ENCODE measurements at regions not wholly inside any gene's neighbourhood (a gene's known extent, or its start where the extent isn't known, plus 50 kb on each side); places are given as distances from the start of the nearest gene placed in this dataset.
A peak's percentile ranks its signal among the peaks of the same experiment; 100 is the strongest.

- no peaks in the 10 kb centered on the region for H3K36me3 ChIP-seq (ENCODE audit: insufficient read depth, low read depth, low read length)
- 0 out of 2 replicates have a peak, but pooled peaks cover 4% of the 10 kb centered on the region for H3K4me1 ChIP-seq (ENCODE audit: insufficient read depth, low read length)
- no peak overlapping the region for H3K9ac ChIP-seq (ENCODE audit: low read depth, low read length)
- H3K4me3 ChIP-seq (ENCODE audit: low read length), result no peak overlapping the region
- H3K27ac ChIP-seq (ENCODE audit: low read length), result no peak overlapping the region
- peaks cover 5% of the 10 kb centered on the region; the same call in 1 of the 2 replicates for H3K9me3 ChIP-seq (ENCODE audit: insufficient read depth, low read depth, low read length)
- no peaks in the 10 kb centered on the region for H3K27me3 ChIP-seq (ENCODE audit: insufficient read depth, low read length)
Measured at GRCh38 chr6:71126506-71126905, 162.1 kb upstream of the OGFRL1 start.

- H3K9ac ChIP-seq (ENCODE audit: low read depth, low read length), result no peak overlapping the region
- no peaks in the 10 kb centered on the region for H3K27me3 ChIP-seq (ENCODE audit: insufficient read depth, low read length)
- H3K4me3 ChIP-seq (ENCODE audit: low read length), result no peak overlapping the region
- no peaks in the 10 kb centered on the region for H3K36me3 ChIP-seq (ENCODE audit: insufficient read depth, low read depth, low read length)
- H3K4me1 ChIP-seq (ENCODE audit: insufficient read depth, low read length), result 0 out of 2 replicates have a peak, but pooled peaks cover 4% of the 10 kb centered on the region
- no peak overlapping the region for H3K27ac ChIP-seq (ENCODE audit: low read length)
- peaks cover 5% of the 10 kb centered on the region; the same call in 1 of the 2 replicates for H3K9me3 ChIP-seq (ENCODE audit: insufficient read depth, low read depth, low read length)
Measured at GRCh38 chr6:71127374-71127773, 161.2 kb upstream of the OGFRL1 start.

GRCh38 chr6:71130277-71130676, 158.3 kb upstream of the OGFRL1 start:
- H3K4me1 ChIP-seq (ENCODE audit: insufficient read depth, low read length), result 0 out of 2 replicates have a peak, but pooled peaks cover 4% of the 10 kb centered on the region
- no peaks in the 10 kb centered on the region for H3K36me3 ChIP-seq (ENCODE audit: insufficient read depth, low read depth, low read length)
- no peak overlapping the region for H3K4me3 ChIP-seq (ENCODE audit: low read length)
- H3K27me3 ChIP-seq (ENCODE audit: insufficient read depth, low read length), result no peaks in the 10 kb centered on the region
- H3K27ac ChIP-seq (ENCODE audit: low read length), result no peak overlapping the region
- no peak overlapping the region for H3K9ac ChIP-seq (ENCODE audit: low read depth, low read length)
- H3K9me3 ChIP-seq (ENCODE audit: insufficient read depth, low read depth, low read length), result peaks cover 5% of the 10 kb centered on the region; the same call in 1 of the 2 replicates

GRCh38 chr6:71134929-71135642, 153.5 kb upstream of the OGFRL1 start:
- Histone ChIP-seq H3K36me3 (ENCODE audit: insufficient read depth, low read depth, low read length) (no peaks in the 10 kb centered on the region), H3K9ac (ENCODE audit: low read depth, low read length) (no peak overlapping the region), H3K27ac (ENCODE audit: low read length) (no peak overlapping the region), H3K4me3 (ENCODE audit: low read length) (no peak overlapping the region), H3K27me3 (ENCODE audit: insufficient read depth, low read length) (no peaks in the 10 kb centered on the region), H3K4me1 (ENCODE audit: insufficient read depth, low read length) (no peaks in the 10 kb centered on the region), H3K9me3 (ENCODE audit: insufficient read depth, low read depth, low read length) (no peaks in the 10 kb centered on the region)

- no peaks in the 10 kb centered on the region for H3K36me3 ChIP-seq (ENCODE audit: insufficient read depth, low read depth, low read length)
- H3K4me1 ChIP-seq (ENCODE audit: insufficient read depth, low read length), result no peaks in the 10 kb centered on the region
- no peak overlapping the region for H3K9ac ChIP-seq (ENCODE audit: low read depth, low read length)
- no peak overlapping the region for H3K4me3 ChIP-seq (ENCODE audit: low read length)
- H3K27ac ChIP-seq (ENCODE audit: low read length), result no peak overlapping the region
- H3K9me3 ChIP-seq (ENCODE audit: insufficient read depth, low read depth, low read length), result no peaks in the 10 kb centered on the region
- H3K27me3 ChIP-seq (ENCODE audit: insufficient read depth, low read length), result no peaks in the 10 kb centered on the region
Measured at GRCh38 chr6:71137973-71138372, 150.6 kb upstream of the OGFRL1 start.

GRCh38 chr6:71138376-71138775, 150.2 kb upstream of the OGFRL1 start:
- no peak overlapping the region for H3K4me3 ChIP-seq (ENCODE audit: low read length)
- no peak overlapping the region for H3K27ac ChIP-seq (ENCODE audit: low read length)

GRCh38 chr6:71139249-71139648, 149.4 kb upstream of the OGFRL1 start:
- Histone ChIP-seq H3K4me1 (ENCODE audit: insufficient read depth, low read length) (no peaks in the 10 kb centered on the region), H3K4me3 (ENCODE audit: low read length) (no peak overlapping the region)

More at GRCh38 chr6:71138376-71138775, 150.2 kb upstream of the OGFRL1 start:
- no peaks in the 10 kb centered on the region for H3K4me1 ChIP-seq (ENCODE audit: insufficient read depth, low read length)
- H3K9me3 ChIP-seq (ENCODE audit: insufficient read depth, low read depth, low read length), result no peaks in the 10 kb centered on the region
- H3K27me3 ChIP-seq (ENCODE audit: insufficient read depth, low read length), result no peaks in the 10 kb centered on the region
- no peak overlapping the region for H3K9ac ChIP-seq (ENCODE audit: low read depth, low read length)
- H3K36me3 ChIP-seq (ENCODE audit: insufficient read depth, low read depth, low read length), result no peaks in the 10 kb centered on the region

GRCh38 chr6:71153755-71154325, 134.8 kb upstream of the OGFRL1 start:
- no peak overlapping the region for H3K9ac ChIP-seq (ENCODE audit: low read depth, low read length)
- H3K27ac ChIP-seq (ENCODE audit: low read length), result no peak overlapping the region

More at GRCh38 chr6:71139249-71139648, 149.4 kb upstream of the OGFRL1 start:
- Histone ChIP-seq H3K27me3 (ENCODE audit: insufficient read depth, low read length) (no peaks in the 10 kb centered on the region), H3K9ac (ENCODE audit: low read depth, low read length) (no peak overlapping the region), H3K36me3 (ENCODE audit: insufficient read depth, low read depth, low read length) (no peaks in the 10 kb centered on the region), H3K9me3 (ENCODE audit: insufficient read depth, low read depth, low read length) (no peaks in the 10 kb centered on the region), H3K27ac (ENCODE audit: low read length) (no peak overlapping the region)

GRCh38 chr6:71157345-71157744, 131.3 kb upstream of the OGFRL1 start:
- no peaks in the 10 kb centered on the region for H3K9me3 ChIP-seq (ENCODE audit: insufficient read depth, low read depth, low read length)
- peak overlapping the region; percentile 42; the same call in 1 of the 2 replicates for H3K9ac ChIP-seq (ENCODE audit: low read depth, low read length)
- H3K4me1 ChIP-seq (ENCODE audit: insufficient read depth, low read length), result peaks cover 34% of the 10 kb centered on the region
- no peaks in the 10 kb centered on the region for H3K36me3 ChIP-seq (ENCODE audit: insufficient read depth, low read depth, low read length)
- no peak overlapping the region for H3K27ac ChIP-seq (ENCODE audit: low read length)
- no peak overlapping the region for H3K4me3 ChIP-seq (ENCODE audit: low read length)
- H3K27me3 ChIP-seq (ENCODE audit: insufficient read depth, low read length), result no peaks in the 10 kb centered on the region

More at GRCh38 chr6:71153755-71154325, 134.8 kb upstream of the OGFRL1 start:
- H3K27me3 ChIP-seq (ENCODE audit: insufficient read depth, low read length), result no peaks in the 10 kb centered on the region
- no peaks in the 10 kb centered on the region for H3K9me3 ChIP-seq (ENCODE audit: insufficient read depth, low read depth, low read length)
- no peaks in the 10 kb centered on the region for H3K36me3 ChIP-seq (ENCODE audit: insufficient read depth, low read depth, low read length)
- peaks cover 31% of the 10 kb centered on the region for H3K4me1 ChIP-seq (ENCODE audit: insufficient read depth, low read length)
- H3K4me3 ChIP-seq (ENCODE audit: low read length), result 0 out of 2 replicates have a peak overlapping the region, but pooled peaks have one; percentile 1

GRCh38 chr6:71164890-71165289, 123.7 kb upstream of the OGFRL1 start:
- Histone ChIP-seq H3K4me3 (ENCODE audit: low read length) (no peak overlapping the region), H3K4me1 (ENCODE audit: insufficient read depth, low read length) (no peaks in the 10 kb centered on the region), H3K36me3 (ENCODE audit: insufficient read depth, low read depth, low read length) (no peaks in the 10 kb centered on the region), H3K9me3 (ENCODE audit: insufficient read depth, low read depth, low read length) (no peaks in the 10 kb centered on the region), H3K27me3 (ENCODE audit: insufficient read depth, low read length) (no peaks in the 10 kb centered on the region), H3K27ac (ENCODE audit: low read length) (no peak overlapping the region), H3K9ac (ENCODE audit: low read depth, low read length) (no peak overlapping the region)

- Histone ChIP-seq H3K4me1 (ENCODE audit: insufficient read depth, low read length) (no peaks in the 10 kb centered on the region), H3K27me3 (ENCODE audit: insufficient read depth, low read length) (no peaks in the 10 kb centered on the region), H3K36me3 (ENCODE audit: insufficient read depth, low read depth, low read length) (no peaks in the 10 kb centered on the region)
Measured at GRCh38 chr6:71168233-71168765, 120.3 kb upstream of the OGFRL1 start.

More at GRCh38 chr6:71168233-71168765, 120.3 kb upstream of the OGFRL1 start:
- H3K27ac ChIP-seq (ENCODE audit: low read length), result no peak overlapping the region
- H3K9ac ChIP-seq (ENCODE audit: low read depth, low read length), result no peak overlapping the region
- no peak overlapping the region for H3K4me3 ChIP-seq (ENCODE audit: low read length)
- no peaks in the 10 kb centered on the region for H3K9me3 ChIP-seq (ENCODE audit: insufficient read depth, low read depth, low read length)
